HG02885 (cell line): ENCODE measurements at regions not wholly inside any gene's neighbourhood (a gene's known extent, or its start where the extent isn't known, plus 50 kb on each side); places are given as distances from the start of the nearest gene placed in this dataset.

Source experiments
- ATAC-seq: cut with Tn5 transposase; IDR thresholded peaks from one replicate; pipeline ENCODE4 v1.9.1; 2021; ENCODE audit warnings: mild to moderate bottlenecking; ENCODE audit not compliant: unreplicated experiment, poor library complexity

- ATAC-seq, result no peak
Observed at GRCh38 chr3:74510261-74510818, 104.1 kb downstream of the CNTN3 start.

- no peak for ATAC-seq
Observed at GRCh38 chr3:74507691-74508090, 106.8 kb downstream of the CNTN3 start.

- no peak for ATAC-seq
Observed at GRCh38 chr3:74506246-74506645, 108.2 kb downstream of the CNTN3 start.

- no peak for ATAC-seq
Observed at GRCh38 chr3:74501007-74501406, 113.5 kb downstream of the CNTN3 start.

GRCh38 chr3:74500257-74500656 lies 114.2 kb downstream of the CNTN3 start:
- ATAC-seq, result no peak

- no peak for ATAC-seq
Observed at GRCh38 chr3:74491874-74492273, 122.6 kb downstream of the CNTN3 start.

GRCh38 chr3:74489050-74489792 lies 125.2 kb downstream of the CNTN3 start:
- no peak for ATAC-seq

- ATAC-seq, result no peak
Observed at GRCh38 chr3:74479915-74480314, 134.5 kb downstream of the CNTN3 start.

- ATAC-seq, result no peak
Observed at GRCh38 chr3:74470313-74470712, 144.1 kb downstream of the CNTN3 start.

GRCh38 chr3:74469713-74470112 lies 144.7 kb downstream of the CNTN3 start:
- ATAC-seq, result no peak

GRCh38 chr3:74469151-74469550 lies 145.3 kb downstream of the CNTN3 start:
- no peak for ATAC-seq

GRCh38 chr3:74465715-74466410 lies 148.6 kb downstream of the CNTN3 start:
- ATAC-seq, result no peak

GRCh38 chr3:74463515-74463914 lies 150.9 kb downstream of the CNTN3 start:
- ATAC-seq, result no peak

- ATAC-seq, result no peak
Observed at GRCh38 chr3:74456166-74456565, 158.3 kb downstream of the CNTN3 start.

GRCh38 chr3:74447221-74447620 lies 167.2 kb downstream of the CNTN3 start:
- ATAC-seq, result no peak

- no peak for ATAC-seq
Observed at GRCh38 chr3:74445541-74445940, 168.9 kb downstream of the CNTN3 start.

- ATAC-seq, result no peak
Observed at GRCh38 chr3:74443102-74443501, 171.4 kb downstream of the CNTN3 start.

GRCh38 chr3:74442683-74443082 lies 171.8 kb downstream of the CNTN3 start:
- no peak for ATAC-seq

- no peak for ATAC-seq
Observed at GRCh38 chr3:74442068-74442467, 172.4 kb downstream of the CNTN3 start.

GRCh38 chr3:74436184-74436583 lies 178.3 kb downstream of the CNTN3 start:
- ATAC-seq, result no peak

GRCh38 chr3:74435631-74436030 lies 178.8 kb downstream of the CNTN3 start:
- no peak for ATAC-seq

- no peak for ATAC-seq
Observed at GRCh38 chr3:74434406-74434805, 180.1 kb downstream of the CNTN3 start.
